Upper lobe of left lung (tissue), 4 donors: ENCODE measurements at regions not wholly inside any gene's neighbourhood (a gene's known extent, or its start where the extent isn't known, plus 50 kb on each side); places are given as distances from the start of the nearest gene placed in this dataset.

ENCODE experiments used
- CTCF ChIP-seq, 6 experiments: fragments of 450-650 bp in 4 of 6; fragments of 200-600 bp in 2 of 6; sonication (generic) in 2 of 6; IDR thresholded peaks; one replicate each; pipeline ENCODE4 v1.5.1; 2016 to 2019; ENCODE audit warnings: antibody characterized with exemption in 6 of 6
- POLR2A ChIP-seq, 4 donors: fragments of 450-650 bp; IDR thresholded peaks; one replicate each; pipeline ENCODE4 v1.5.1; 2016 to 2017; ENCODE audit warnings: antibody characterized with exemption in 4 of 4, mild to moderate bottlenecking in 2 of 4

DNA sequence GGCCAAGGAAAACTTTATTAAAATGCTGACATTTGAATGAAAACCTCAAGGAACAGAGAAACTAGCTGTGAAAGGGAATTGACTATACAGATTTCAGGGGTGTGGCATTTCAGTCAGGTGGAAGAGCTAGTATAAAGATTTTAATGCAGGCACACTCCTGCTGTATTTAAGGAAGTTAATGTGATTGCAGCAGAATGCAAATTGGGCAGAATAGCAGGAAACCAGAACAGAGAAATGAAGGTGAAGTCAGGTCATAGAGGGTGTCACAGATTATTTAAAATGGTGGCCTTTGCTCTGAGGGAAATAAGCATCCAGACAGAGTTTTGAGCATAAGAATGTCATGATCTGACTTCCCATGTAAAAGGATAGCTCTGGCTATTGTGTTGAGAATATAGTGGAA is 898.1 kb upstream of the WWC1 start:
- TF ChIP-seq CTCF (IDR thresholded peaks at IDR 0.05) (no peak), POLR2A (IDR thresholded peaks at IDR 0.05) (no peak)
